NCI-H69 (cell line): ENCODE measurements at regions not wholly inside any gene's neighbourhood (a gene's known extent, or its start where the extent isn't known, plus 50 kb on each side); places are given as distances from the start of the nearest gene placed in this dataset.

Experiments
- DNase-seq: peaks from one replicate; lab custom pipeline; 2025; lab: John Stamatoyannopoulos, UW

- DNase-seq, result peak; percentile 10
These were observed 343.4 kb upstream of the CDH6 start for GRCh38 chr5:30849931-30850710.

- DNase-seq, result no peak
These were observed 347.3 kb upstream of the CDH6 start for GRCh38 chr5:30846171-30846570.

GRCh38 chr5:30845194-30845593 is 348.3 kb upstream of the CDH6 start:
- no peak for DNase-seq

GRCh38 chr5:30843541-30843940 is 349.9 kb upstream of the CDH6 start:
- no peak for DNase-seq

GRCh38 chr5:30839956-30840355 is 353.5 kb upstream of the CDH6 start:
- no peak for DNase-seq

- no peak for DNase-seq
These were observed 354.5 kb upstream of the CDH6 start for GRCh38 chr5:30838936-30839496.

GRCh38 chr5:30832519-30832918 is 361.0 kb upstream of the CDH6 start:
- peak; percentile 86 for DNase-seq

- DNase-seq, result no peak
These were observed 361.9 kb upstream of the CDH6 start for GRCh38 chr5:30831605-30832004.

GRCh38 chr5:30831123-30831522 is 362.4 kb upstream of the CDH6 start:
- no peak for DNase-seq

GRCh38 chr5:30811298-30811697 is 382.2 kb upstream of the CDH6 start:
- DNase-seq, result no peak

GRCh38 chr5:30809933-30810332 is 383.6 kb upstream of the CDH6 start:
- DNase-seq, result peak; percentile 94

- peak; percentile 78 for DNase-seq
These were observed 384.5 kb upstream of the CDH6 start for GRCh38 chr5:30808996-30809395.

GRCh38 chr5:30804739-30805505 is 388.6 kb upstream of the CDH6 start:
- peak; percentile 51 for DNase-seq

GRCh38 chr5:30802961-30803705 is 390.4 kb upstream of the CDH6 start:
- no peak for DNase-seq

GRCh38 chr5:30781643-30782042 is 411.8 kb upstream of the CDH6 start:
- DNase-seq, result no peak

GRCh38 chr5:30768056-30768690 is 425.3 kb upstream of the CDH6 start:
- no peak for DNase-seq

- peak; percentile 57 for DNase-seq
These were observed 427.8 kb upstream of the CDH6 start for GRCh38 chr5:30765706-30766105.

GRCh38 chr5:30765227-30765626 is 428.3 kb upstream of the CDH6 start:
- DNase-seq, result no peak

- DNase-seq, result no peak
These were observed 428.8 kb upstream of the CDH6 start for GRCh38 chr5:30764704-30765103.

GRCh38 chr5:30759731-30760130 is 433.8 kb upstream of the CDH6 start:
- no peak for DNase-seq

GRCh38 chr5:30752015-30752414 is 441.5 kb upstream of the CDH6 start:
- DNase-seq, result peak; percentile 8

GRCh38 chr5:30749971-30750370 is 443.5 kb upstream of the CDH6 start:
- no peak for DNase-seq
